ENCODE measurements at regions not wholly inside any gene's neighbourhood (a gene's known extent, or its start where the extent isn't known, plus 50 kb on each side); places are given as distances from the start of the nearest gene placed in this dataset.

DNA sequence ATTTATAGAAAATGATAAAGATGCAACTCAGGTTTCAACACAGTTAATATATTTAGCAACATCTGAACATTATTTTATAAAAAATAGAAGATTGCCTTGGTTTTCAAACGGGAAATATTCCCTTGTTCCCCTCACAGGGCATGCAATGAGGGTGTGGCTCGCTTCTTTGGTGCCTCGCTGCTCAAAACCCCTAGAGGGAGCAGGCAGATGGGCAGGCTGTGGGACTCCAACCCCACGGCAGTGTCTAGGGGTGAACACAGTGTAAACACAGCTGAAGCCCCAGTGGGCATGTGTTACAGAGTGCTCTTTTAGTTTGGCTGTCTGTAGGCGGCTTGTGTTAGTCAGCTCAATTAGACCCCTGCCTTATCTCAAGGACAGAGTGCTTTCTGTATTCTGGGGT, 560.8 kb upstream of the IMPG1 start:
- TF ChIP-seq, protein P1, sequence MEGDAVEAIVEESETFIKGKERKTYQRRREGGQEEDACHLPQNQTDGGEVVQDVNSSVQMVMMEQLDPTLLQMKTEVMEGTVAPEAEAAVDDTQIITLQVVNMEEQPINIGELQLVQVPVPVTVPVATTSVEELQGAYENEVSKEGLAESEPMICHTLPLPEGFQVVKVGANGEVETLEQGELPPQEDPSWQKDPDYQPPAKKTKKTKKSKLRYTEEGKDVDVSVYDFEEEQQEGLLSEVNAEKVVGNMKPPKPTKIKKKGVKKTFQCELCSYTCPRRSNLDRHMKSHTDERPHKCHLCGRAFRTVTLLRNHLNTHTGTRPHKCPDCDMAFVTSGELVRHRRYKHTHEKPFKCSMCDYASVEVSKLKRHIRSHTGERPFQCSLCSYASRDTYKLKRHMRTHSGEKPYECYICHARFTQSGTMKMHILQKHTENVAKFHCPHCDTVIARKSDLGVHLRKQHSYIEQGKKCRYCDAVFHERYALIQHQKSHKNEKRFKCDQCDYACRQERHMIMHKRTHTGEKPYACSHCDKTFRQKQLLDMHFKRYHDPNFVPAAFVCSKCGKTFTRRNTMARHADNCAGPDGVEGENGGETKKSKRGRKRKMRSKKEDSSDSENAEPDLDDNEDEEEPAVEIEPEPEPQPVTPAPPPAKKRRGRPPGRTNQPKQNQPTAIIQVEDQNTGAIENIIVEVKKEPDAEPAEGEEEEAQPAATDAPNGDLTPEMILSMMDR (conservative IDR thresholded peaks at IDR 0.05; ENCODE audit: low read depth, low read length) = peak; percentile 2
- no peak overlapping the region for H3K4me3 ChIP-seq (ENCODE audit: low read length)
- DNase-seq (ENCODE audit: low read depth) = no peak

DNA sequence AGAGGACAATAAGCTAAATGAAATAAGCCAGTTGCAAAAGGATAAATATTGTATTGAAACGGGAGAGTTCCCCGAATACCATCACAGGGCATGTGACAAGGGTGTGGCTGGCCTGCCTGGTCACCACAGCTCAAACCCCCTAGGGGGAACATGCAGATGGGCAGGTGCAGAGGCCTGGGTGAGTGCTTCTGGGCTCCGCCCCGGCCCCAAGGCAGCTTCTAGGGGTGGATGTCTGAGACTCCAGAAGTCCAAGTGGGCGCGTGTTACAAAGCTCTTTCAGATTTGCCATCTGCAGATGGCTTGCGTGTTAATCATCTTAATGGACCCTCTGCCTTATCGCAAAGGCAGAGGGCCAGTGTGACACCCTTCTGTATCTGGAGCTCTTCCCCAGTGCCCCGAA, 559.2 kb upstream of the IMPG1 start:
- DNase-seq (ENCODE audit: low read depth) = no peak
- no peak overlapping the region for H3K4me3 ChIP-seq (ENCODE audit: low read length)
- TF ChIP-seq, protein P1 (conservative IDR thresholded peaks at IDR 0.05; ENCODE audit: low read depth, low read length) = no peak

DNA sequence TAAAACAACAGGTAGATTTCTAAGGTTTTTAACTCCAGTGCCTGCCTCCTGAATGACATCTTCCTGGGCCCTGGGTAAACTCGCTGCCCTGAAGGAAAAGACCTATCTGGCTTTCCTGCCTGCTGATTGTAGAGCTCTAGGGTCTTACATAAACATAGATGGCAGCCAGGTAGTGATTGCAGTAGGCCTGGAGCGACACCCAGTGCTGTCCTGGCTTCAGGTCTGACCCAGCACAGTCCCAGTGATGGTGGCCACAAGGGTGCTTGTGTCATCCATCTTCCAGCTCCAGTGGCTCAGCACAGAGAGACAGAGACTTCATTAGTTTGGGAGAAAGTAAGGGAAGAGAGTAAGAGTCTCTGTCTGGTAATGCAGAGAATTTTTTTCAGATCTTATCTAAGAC, 542.9 kb upstream of the IMPG1 start:
- no peak overlapping the region for H3K4me3 ChIP-seq (ENCODE audit: low read length)
- TF ChIP-seq, protein P1 (conservative IDR thresholded peaks at IDR 0.05; ENCODE audit: low read depth, low read length) = no peak
- DNase-seq (ENCODE audit: low read depth) = no peak

DNA sequence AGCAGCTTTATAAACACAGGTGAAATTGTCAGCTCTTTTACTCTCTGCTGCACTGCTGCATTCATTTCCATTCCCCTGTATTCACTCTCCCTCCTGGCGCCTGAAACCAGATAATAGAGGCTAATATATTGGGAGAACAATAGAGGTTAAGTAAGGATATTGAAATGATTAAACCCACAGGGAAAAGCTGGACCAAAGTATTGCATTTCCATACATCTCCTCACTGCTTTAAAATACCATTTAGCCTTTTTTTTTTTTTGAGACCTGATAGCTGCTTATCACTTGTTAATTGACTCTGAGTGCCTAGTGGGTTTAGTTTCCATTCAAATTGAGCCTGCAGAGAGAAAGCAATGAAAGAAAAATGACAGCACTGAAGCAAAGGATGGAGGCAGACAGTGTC, 540.5 kb upstream of the IMPG1 start:
- H3K4me3 ChIP-seq (ENCODE audit: low read length) = no peak overlapping the region
- TF ChIP-seq, protein P1 (conservative IDR thresholded peaks at IDR 0.05; ENCODE audit: low read depth, low read length) = no peak
- DNase-seq (ENCODE audit: low read depth) = no peak

DNA sequence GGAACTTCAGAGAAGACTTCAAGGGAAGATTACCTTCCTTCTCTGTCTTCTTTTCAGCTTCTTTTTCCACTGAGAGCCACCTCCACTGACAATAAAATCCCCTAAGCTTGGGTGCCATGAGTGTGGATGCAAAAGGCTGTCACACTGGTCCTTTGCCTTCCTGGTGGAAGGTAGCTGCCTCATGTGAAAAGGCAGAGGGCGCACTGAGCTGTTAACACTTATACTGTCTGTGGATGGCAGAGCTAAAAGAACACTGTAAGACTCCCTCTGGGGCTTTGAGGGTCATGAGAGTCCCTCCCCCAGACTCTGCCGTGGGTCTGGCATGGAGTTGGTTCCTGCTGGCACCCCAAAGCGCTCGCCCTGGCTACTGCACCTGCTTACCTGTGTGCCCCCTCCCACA, 536.7 kb upstream of the IMPG1 start:
- TF ChIP-seq, protein P1 (conservative IDR thresholded peaks at IDR 0.05; ENCODE audit: low read depth, low read length) = no peak
- H3K4me3 ChIP-seq (ENCODE audit: low read length) = no peak overlapping the region
- DNase-seq (ENCODE audit: low read depth) = no peak

DNA sequence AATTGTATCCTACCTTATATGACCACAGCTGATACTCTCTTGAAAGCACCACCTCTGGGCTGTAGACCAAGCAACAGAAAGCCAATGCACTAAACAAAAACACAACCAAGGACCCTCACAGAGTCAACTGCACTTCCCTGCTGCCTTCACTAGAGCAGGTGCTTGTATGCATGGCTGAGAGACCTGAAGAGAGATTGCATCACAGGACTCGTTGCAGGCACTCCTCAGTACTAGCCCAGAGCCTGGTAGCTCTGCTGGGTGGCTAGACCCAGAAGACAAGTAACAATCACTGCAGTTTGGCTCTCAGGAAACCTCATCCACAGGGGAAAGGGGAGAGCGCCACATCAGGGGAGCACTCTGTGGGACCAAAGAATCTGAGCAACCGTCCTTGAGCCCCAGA, 521.6 kb upstream of the IMPG1 start:
- TF ChIP-seq, protein P1 (conservative IDR thresholded peaks at IDR 0.05; ENCODE audit: low read depth, low read length) = no peak
- H3K4me3 ChIP-seq (ENCODE audit: low read length) = no peak overlapping the region
- DNase-seq (ENCODE audit: low read depth) = no peak

DNA sequence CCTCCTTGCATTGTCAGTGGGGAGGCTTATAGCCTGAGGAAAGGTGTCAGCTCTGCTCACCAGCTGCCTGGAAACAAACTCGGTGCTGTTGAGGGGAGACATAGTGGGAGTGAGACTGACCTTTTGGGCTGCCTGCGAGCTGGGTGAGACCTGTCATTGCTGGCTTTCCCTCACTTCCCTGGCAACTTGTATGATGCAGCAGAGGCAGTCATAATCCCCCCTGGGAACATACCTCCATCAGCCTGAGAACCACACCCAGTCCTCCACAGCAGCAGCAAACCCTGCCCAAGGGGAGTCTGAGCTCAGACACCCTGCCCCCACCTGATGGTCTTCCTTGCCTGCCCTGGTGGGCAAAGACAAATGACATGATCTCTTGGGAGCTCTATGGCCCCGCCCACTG, 521.2 kb upstream of the IMPG1 start:
- DNase-seq (ENCODE audit: low read depth) = no peak
- TF ChIP-seq, protein P1 (conservative IDR thresholded peaks at IDR 0.05; ENCODE audit: low read depth, low read length) = no peak
- no peak overlapping the region for H3K4me3 ChIP-seq (ENCODE audit: low read length)

All from retinal pigment epithelial cell (primary cell).